BJ (cell line): ENCODE measurements at regions not wholly inside any gene's neighbourhood (a gene's known extent, or its start where the extent isn't known, plus 50 kb on each side); places are given as distances from the start of the nearest gene placed in this dataset.

Source experiments
- CTCF ChIA-PET: fragments of 350-600 bp; formaldehyde crosslinking; extraction: SDS; loops from one replicate; lab custom pipeline; 2021; ENCODE audit warnings: antibody characterized with exemption, inconsistent platforms; lab: Yijun Ruan, JAX
- POLR2A ChIA-PET: fragments of 300-600 bp; sonication (Branson Sonifier 250); formaldehyde crosslinking; extraction: SDS; loops from one replicate; lab custom pipeline; 2021; ENCODE audit warnings: antibody characterized with exemption; lab: Charles Lee
- DNase-seq: peaks from one replicate; pipeline ENCODE4 v3.0.0-alpha.2; 2011; ENCODE audit warnings: low read depth
- H3K27me3 ChIP-seq: 2 replicates; pipeline ENCODE4 v1.6.0; 2011; ENCODE audit warnings: low read length; ENCODE audit not compliant: control insufficient read depth, insufficient read depth
- H3K36me3 ChIP-seq: 2 replicates; pipeline ENCODE4 v1.5.1; 2011; ENCODE audit warnings: low read length; ENCODE audit not compliant: control insufficient read depth, insufficient read depth
- H3K4me3 ChIP-seq: 2 replicates; pipeline ENCODE4 v1.5.1; 2011; ENCODE audit warnings: low read depth, mild to moderate bottlenecking, control low read depth, low read length
- TF ChIP-seq, protein P1 (sequence below): IDR thresholded peaks from 2 replicates; pipeline ENCODE4 v1.5.1; 2011; ENCODE audit warnings: low read depth, mild to moderate bottlenecking, control low read depth, inconsistent platforms, low read length, moderate library complexity; ENCODE audit not compliant: insufficient read depth

DNA sequence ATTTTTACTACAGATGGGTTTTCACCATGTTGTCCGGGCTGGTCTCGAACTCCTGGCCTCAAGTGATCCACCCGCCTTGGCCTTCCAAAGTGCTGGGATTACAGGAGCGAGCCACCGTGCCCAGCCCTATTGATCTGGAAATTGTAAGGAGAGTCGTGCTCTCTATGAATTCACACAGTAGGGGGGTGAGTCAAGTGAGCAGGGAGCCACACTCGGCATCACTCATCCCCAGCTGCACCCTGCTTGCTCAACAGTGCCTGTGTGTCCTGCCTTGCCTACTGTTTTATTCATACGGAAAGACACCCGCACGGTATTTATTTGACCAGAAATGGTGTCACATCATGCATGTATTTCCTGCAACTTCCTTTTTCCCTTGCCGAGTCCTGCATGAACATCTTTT, 157.2 kb upstream of the FOXF1 start:
- ChIA-PET CTCF (interaction anchor here (1.0 to 2.2 kb wide), 3 partner anchors 10 to 165 kb away, joined by 3 to 5 read pairs (median 4); no protein-coding TSS in a partner anchor), POLR2A (no interaction called here)
- Histone ChIP-seq H3K36me3 (no peaks in the 10 kb centered on the region), H3K4me3 (no peak overlapping the region), H3K27me3 (no peaks in the 10 kb centered on the region)
- TF ChIP-seq, protein P1, sequence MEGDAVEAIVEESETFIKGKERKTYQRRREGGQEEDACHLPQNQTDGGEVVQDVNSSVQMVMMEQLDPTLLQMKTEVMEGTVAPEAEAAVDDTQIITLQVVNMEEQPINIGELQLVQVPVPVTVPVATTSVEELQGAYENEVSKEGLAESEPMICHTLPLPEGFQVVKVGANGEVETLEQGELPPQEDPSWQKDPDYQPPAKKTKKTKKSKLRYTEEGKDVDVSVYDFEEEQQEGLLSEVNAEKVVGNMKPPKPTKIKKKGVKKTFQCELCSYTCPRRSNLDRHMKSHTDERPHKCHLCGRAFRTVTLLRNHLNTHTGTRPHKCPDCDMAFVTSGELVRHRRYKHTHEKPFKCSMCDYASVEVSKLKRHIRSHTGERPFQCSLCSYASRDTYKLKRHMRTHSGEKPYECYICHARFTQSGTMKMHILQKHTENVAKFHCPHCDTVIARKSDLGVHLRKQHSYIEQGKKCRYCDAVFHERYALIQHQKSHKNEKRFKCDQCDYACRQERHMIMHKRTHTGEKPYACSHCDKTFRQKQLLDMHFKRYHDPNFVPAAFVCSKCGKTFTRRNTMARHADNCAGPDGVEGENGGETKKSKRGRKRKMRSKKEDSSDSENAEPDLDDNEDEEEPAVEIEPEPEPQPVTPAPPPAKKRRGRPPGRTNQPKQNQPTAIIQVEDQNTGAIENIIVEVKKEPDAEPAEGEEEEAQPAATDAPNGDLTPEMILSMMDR, result no peak
- DNase-seq, result no peak

- no peak for DNase-seq
- ChIA-PET CTCF (interaction anchor here (1.0 to 1.7 kb wide), 4 partner anchors 9 to 163 kb away, joined by 3 to 5 read pairs (median 4); no protein-coding TSS in a partner anchor), POLR2A (no interaction called here)
- no peaks in the 10 kb centered on the region for H3K36me3 ChIP-seq
- TF ChIP-seq, protein P1, result no peak
- H3K27me3 ChIP-seq, result no peaks in the 10 kb centered on the region
- H3K4me3 ChIP-seq, result no peak overlapping the region
Observed at GRCh38 chr16:86353948-86354347, 156.4 kb upstream of the FOXF1 start.

DNA sequence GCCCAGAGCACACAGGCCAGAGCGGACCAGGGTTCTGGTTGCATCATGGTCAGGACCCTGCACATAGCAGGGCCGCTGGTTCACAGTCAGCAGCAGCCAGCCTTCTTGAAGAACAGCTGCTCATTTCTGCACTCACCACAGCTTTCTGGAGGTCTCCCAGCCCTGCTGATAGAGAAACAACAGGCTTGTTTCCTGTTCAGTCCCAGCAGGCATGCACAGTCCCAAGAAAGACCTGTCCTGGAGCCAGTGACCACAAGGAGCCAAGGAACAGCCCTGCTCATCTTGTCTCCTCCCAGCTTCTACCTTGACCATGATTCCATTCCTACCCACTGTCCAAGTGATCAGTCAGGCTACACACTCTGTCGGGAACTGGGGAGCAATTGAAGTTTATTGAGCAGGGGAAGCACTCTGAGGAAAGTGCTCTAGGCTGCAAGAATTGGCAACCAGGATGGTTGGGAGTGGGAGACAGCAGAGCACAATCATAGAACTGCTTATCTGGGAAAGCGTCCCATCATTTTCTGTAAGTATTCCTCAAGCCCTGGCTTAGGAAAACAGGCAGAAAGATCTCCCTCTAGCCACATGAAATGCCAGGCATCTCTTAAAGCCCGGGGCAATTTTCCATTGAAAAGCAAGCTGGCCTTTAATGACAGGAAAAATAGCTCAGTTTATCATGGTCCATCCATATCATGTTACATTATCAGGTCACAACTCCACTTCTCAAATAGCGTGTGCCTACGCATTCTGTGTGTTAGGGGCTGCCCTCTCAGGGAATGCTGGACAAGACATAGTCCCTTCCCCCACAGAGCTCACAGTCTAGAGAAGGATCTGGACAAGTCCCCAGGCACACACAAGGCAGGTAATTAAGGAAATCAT, 155.4 kb upstream of the FOXF1 start:
- CTCF ChIA-PET, result interaction anchor here (1.0 to 2.3 kb wide), 7 partner anchors 10 to 616 kb away, joined by 3 to 7 read pairs (median 3); no protein-coding TSS in a partner anchor
- POLR2A ChIA-PET, result interaction anchor here (1.0 to 1.1 kb wide), 2 partner anchors 12 to 42 kb away, joined by 4 read pairs; no protein-coding TSS in a partner anchor
- no peaks in the 10 kb centered on the region for H3K36me3 ChIP-seq
- no peak overlapping the region for H3K4me3 ChIP-seq
- TF ChIP-seq, protein P1, result no peak
- no peak for DNase-seq
- H3K27me3 ChIP-seq, result no peaks in the 10 kb centered on the region

- ChIA-PET POLR2A (interaction anchor here (1.0 to 1.1 kb wide), 2 partner anchors 13 to 41 kb away, joined by 4 read pairs; no protein-coding TSS in a partner anchor), CTCF (interaction anchor here (1.0 to 2.3 kb wide), 6 partner anchors 7 to 615 kb away, joined by 3 to 7 read pairs (median 3); no protein-coding TSS in a partner anchor)
- peak; percentile 86 for DNase-seq
- H3K4me3 ChIP-seq, result no peak overlapping the region
- no peaks in the 10 kb centered on the region for H3K27me3 ChIP-seq
- H3K36me3 ChIP-seq, result no peaks in the 10 kb centered on the region
- TF ChIP-seq, protein P1, result no peak
Observed at GRCh38 chr16:86355531-86355930, 154.8 kb upstream of the FOXF1 start.

DNA sequence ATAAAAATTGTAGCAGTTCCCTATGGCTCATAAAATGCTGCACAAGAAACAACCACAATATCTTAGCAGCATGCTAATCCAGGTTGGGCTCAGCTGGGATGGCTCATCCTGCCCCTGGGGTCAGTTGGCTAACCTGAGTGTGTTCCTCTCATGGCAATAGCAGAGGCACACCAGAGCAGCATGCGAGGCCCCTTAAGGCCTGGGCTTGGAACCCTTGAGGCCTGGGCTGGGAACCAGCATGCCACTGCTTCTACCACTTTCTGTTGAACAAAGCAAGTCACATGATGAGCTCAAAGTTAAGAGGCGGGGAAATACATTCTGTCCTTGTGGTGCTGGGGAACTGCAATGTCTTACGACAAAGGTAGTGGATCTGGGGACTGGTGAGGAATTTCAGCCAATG, 154.4 kb upstream of the FOXF1 start:
- ChIA-PET CTCF (interaction anchor here (1.0 to 2.3 kb wide), 4 partner anchors 8 to 40 kb away, joined by 3 to 7 read pairs (median 3); no protein-coding TSS in a partner anchor), POLR2A (no interaction called here)
- Histone ChIP-seq H3K27me3 (no peaks in the 10 kb centered on the region), H3K4me3 (no peak overlapping the region), H3K36me3 (no peaks in the 10 kb centered on the region)
- TF ChIP-seq, protein P1, result no peak
- no peak for DNase-seq
